ENCODE measurements at regions not wholly inside any gene's neighbourhood (a gene's known extent, or its start where the extent isn't known, plus 50 kb on each side); places are given as distances from the start of the nearest gene placed in this dataset.

- no peak for TF ChIP-seq EZH2 (IDR thresholded peaks at IDR 0.05; ENCODE audit: borderline replicate concordance, insufficient read depth, low read length, poor library complexity, severe bottlenecking)
- no peak for TF ChIP-seq CTCF (IDR thresholded peaks at IDR 0.05; ENCODE audit: poor library complexity, severe bottlenecking)
- TF ChIP-seq, protein P1, sequence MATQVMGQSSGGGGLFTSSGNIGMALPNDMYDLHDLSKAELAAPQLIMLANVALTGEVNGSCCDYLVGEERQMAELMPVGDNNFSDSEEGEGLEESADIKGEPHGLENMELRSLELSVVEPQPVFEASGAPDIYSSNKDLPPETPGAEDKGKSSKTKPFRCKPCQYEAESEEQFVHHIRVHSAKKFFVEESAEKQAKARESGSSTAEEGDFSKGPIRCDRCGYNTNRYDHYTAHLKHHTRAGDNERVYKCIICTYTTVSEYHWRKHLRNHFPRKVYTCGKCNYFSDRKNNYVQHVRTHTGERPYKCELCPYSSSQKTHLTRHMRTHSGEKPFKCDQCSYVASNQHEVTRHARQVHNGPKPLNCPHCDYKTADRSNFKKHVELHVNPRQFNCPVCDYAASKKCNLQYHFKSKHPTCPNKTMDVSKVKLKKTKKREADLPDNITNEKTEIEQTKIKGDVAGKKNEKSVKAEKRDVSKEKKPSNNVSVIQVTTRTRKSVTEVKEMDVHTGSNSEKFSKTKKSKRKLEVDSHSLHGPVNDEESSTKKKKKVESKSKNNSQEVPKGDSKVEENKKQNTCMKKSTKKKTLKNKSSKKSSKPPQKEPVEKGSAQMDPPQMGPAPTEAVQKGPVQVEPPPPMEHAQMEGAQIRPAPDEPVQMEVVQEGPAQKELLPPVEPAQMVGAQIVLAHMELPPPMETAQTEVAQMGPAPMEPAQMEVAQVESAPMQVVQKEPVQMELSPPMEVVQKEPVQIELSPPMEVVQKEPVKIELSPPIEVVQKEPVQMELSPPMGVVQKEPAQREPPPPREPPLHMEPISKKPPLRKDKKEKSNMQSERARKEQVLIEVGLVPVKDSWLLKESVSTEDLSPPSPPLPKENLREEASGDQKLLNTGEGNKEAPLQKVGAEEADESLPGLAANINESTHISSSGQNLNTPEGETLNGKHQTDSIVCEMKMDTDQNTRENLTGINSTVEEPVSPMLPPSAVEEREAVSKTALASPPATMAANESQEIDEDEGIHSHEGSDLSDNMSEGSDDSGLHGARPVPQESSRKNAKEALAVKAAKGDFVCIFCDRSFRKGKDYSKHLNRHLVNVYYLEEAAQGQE (IDR thresholded peaks at IDR 0.05; ENCODE audit: borderline replicate concordance): no peak
- no peak for TF ChIP-seq EP300 (conservative IDR thresholded peaks at IDR 0.05; ENCODE audit: poor library complexity, severe bottlenecking)
- no peak for TF ChIP-seq SMC3 (conservative IDR thresholded peaks at IDR 0.05; ENCODE audit: poor library complexity)
- TF ChIP-seq TAF1 (IDR thresholded peaks at IDR 0.05; ENCODE audit: low read depth): no peak
- TF ChIP-seq POLR2AphosphoS5 (IDR thresholded peaks at IDR 0.05): no peak
- no peak for TF ChIP-seq MXI1 (conservative IDR thresholded peaks at IDR 0.05; ENCODE audit: poor library complexity, severe bottlenecking)
- TF ChIP-seq RAD21 (conservative IDR thresholded peaks at IDR 0.05): no peak
Measured at GRCh38 chr2:88857274-88857741, 165.8 kb downstream of the RPIA start.
